ENCODE measurements at regions not wholly inside any gene's neighbourhood (a gene's known extent, or its start where the extent isn't known, plus 50 kb on each side); places are given as distances from the start of the nearest gene placed in this dataset.

DNA sequence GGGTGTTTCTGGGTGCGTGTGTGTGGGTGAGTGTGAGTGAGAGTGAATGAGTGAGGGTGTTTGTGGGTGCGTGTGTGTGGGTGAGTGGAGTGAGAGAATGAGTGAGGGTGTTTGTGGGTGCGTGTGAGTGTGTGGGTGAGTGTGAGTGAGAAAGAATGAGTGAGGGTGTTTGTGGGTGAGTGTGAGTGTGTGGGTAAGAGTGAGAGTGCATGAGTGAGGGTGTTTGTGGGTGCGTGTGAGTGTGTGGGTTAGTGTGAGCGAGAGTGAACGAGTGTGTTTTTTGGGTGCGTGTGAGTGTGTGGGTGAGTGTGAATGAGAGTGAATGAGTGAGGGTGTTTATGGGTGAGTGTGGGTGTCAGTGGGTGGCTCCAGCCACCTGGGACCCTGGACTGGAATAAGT, 1676.1 kb upstream of the TENM3 start:
- Histone ChIP-seq H3K27ac (ENCODE audit: low read depth, low read length) (no peak overlapping the region), H3K4me3 (ENCODE audit: low read depth, low read length) (no peak overlapping the region), H3K36me3 (ENCODE audit: control insufficient read depth, insufficient read depth, low read length) (no peaks in the 10 kb centered on the region), H3K27me3 (ENCODE audit: control insufficient read depth, insufficient read depth, low read length) (no peaks in the 10 kb centered on the region), H3K4me1 (ENCODE audit: control insufficient read depth, insufficient read depth, low read length) (peaks cover 4% of the 10 kb centered on the region), H3K9me3 (ENCODE audit: control insufficient read depth, insufficient read depth, low read length) (no peaks in the 10 kb centered on the region)
- no peak for DNase-seq (ENCODE audit: low read depth in 4 of 6, low spot score in 6 of 6)
- 93% methylated on average over 7 of the region's 7 CpGs for WGBS (ENCODE audit: insufficient coverage)

DNA sequence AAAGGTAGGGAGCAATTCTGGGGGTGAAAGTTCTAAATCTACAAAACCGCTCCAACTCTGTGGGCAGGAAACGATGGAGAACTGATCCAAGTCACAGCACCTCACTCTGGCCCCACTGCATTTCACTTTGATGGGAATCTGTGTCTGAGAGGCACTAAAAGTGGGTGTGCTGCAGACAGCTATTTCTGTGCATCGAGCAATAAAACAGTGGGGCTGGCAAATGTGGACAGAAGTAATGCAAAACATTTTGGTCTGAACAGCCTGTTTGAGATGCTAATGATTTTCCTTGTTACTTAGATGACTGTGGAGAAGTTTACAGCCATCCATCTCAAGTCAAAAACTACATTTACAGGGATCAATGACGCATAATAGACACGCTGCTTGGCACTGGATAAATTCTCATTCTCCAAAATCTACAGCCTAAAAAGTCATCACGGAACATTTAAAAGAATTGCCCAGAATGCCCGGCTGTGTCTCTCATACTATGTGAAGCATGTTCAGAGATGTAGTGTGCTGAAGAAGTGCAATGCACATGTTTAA, 1671.6 kb upstream of the TENM3 start:
- 14% methylated on average over 2 of the region's 7 CpGs for WGBS (ENCODE audit: insufficient coverage)
- Histone ChIP-seq H3K4me3 (ENCODE audit: low read depth, low read length) (no peak overlapping the region), H3K27ac (ENCODE audit: low read depth, low read length) (no peak overlapping the region), H3K4me1 (ENCODE audit: control insufficient read depth, insufficient read depth, low read length) (no peaks in the 10 kb centered on the region), H3K27me3 (ENCODE audit: control insufficient read depth, insufficient read depth, low read length) (no peaks in the 10 kb centered on the region), H3K9me3 (ENCODE audit: control insufficient read depth, insufficient read depth, low read length) (no peaks in the 10 kb centered on the region), H3K36me3 (ENCODE audit: control insufficient read depth, insufficient read depth, low read length) (no peaks in the 10 kb centered on the region)
- peak in 1 of 6 donors; percentile 15 for DNase-seq (ENCODE audit: low read depth in 4 of 6, low spot score in 6 of 6)

DNA sequence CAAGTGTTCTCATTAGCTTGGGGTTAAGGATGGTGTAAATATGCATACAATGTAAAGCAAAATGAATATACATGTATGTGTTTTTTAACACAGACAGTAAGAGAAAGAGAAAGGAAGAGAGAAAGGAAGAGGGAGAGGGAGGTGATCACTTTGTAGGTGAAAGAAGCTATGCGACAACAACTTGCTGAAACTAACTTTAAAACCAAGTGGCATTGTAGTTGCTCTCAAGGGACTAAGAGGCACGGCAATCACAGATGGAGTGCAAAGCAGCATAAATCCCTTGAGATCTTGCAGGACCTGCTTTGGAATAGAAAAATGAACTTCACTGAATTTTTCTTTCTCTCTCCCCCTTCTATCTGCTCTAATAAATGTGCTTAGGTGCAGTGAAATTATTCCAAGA, 1665.0 kb upstream of the TENM3 start:
- Histone ChIP-seq H3K4me1 (ENCODE audit: control insufficient read depth, insufficient read depth, low read length) (no peaks in the 10 kb centered on the region), H3K27ac (ENCODE audit: low read depth, low read length) (no peak overlapping the region), H3K36me3 (ENCODE audit: control insufficient read depth, insufficient read depth, low read length) (no peaks in the 10 kb centered on the region), H3K27me3 (ENCODE audit: control insufficient read depth, insufficient read depth, low read length) (no peaks in the 10 kb centered on the region), H3K9me3 (ENCODE audit: control insufficient read depth, insufficient read depth, low read length) (no peaks in the 10 kb centered on the region), H3K4me3 (ENCODE audit: low read depth, low read length) (no peak overlapping the region)
- WGBS (ENCODE audit: insufficient coverage) = 62% methylated on average over 2 of the region's 2 CpGs
- peak in 1 of 6 donors; percentile 73 for DNase-seq (ENCODE audit: low read depth in 4 of 6, low spot score in 6 of 6)

DNA sequence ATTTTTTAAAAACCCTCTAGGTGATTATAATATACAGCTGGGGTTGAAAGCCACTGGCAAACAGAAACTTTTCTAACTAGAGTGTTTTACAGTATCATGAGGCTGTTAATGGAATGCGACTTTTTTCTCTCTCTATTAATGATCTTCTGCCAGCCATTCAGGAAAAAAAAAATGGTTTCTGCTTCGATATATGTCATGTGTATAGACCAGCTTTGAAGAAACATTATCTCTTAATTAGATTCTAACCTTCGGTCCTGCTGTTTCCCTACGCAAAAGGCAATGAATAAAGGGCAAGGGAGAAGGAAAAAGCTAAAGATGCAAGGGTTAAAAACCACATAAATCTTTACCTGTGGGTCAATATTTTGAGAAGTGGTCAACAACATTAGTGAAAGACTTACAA, 1662.1 kb upstream of the TENM3 start:
- no peaks in the 10 kb centered on the region for H3K4me1 ChIP-seq (ENCODE audit: control insufficient read depth, insufficient read depth, low read length)
- no CpG with 5 or more reads among the region's 4 CpGs for WGBS (ENCODE audit: insufficient coverage)
- no peaks in the 10 kb centered on the region for H3K36me3 ChIP-seq (ENCODE audit: control insufficient read depth, insufficient read depth, low read length)
- H3K9me3 ChIP-seq (ENCODE audit: control insufficient read depth, insufficient read depth, low read length) = no peaks in the 10 kb centered on the region
- H3K27me3 ChIP-seq (ENCODE audit: control insufficient read depth, insufficient read depth, low read length) = no peaks in the 10 kb centered on the region
- no peak for DNase-seq (ENCODE audit: low read depth in 4 of 6, low spot score in 6 of 6)
- no peak overlapping the region for H3K4me3 ChIP-seq (ENCODE audit: low read depth, low read length)
- H3K27ac ChIP-seq (ENCODE audit: low read depth, low read length) = no peak overlapping the region

DNA sequence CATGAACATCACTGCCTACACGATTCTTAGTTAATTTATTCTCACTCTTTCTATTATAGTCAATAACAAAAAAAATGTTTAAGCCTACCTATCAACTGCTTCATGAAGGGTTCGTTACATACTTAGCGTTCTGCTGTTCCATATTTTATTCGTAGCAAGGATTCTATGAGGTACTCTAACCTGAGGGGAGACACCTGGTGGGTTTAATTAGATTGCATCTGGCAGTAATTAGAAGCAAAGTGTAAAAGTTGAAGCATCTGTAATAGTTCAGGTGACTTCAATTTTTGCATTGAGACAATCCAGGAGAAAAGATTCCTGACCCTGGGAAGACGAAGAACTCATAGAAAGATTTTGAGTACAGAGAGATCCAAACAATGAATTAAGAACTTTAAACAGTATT, 1655.8 kb upstream of the TENM3 start:
- no peaks in the 10 kb centered on the region for H3K36me3 ChIP-seq (ENCODE audit: control insufficient read depth, insufficient read depth, low read length)
- WGBS (ENCODE audit: insufficient coverage) = 63% methylated on average over 2 of the region's 5 CpGs
- H3K4me3 ChIP-seq (ENCODE audit: low read depth, low read length) = no peak overlapping the region
- no peaks in the 10 kb centered on the region for H3K4me1 ChIP-seq (ENCODE audit: control insufficient read depth, insufficient read depth, low read length)
- H3K9me3 ChIP-seq (ENCODE audit: control insufficient read depth, insufficient read depth, low read length) = no peaks in the 10 kb centered on the region
- H3K27ac ChIP-seq (ENCODE audit: low read depth, low read length) = no peak overlapping the region
- peak in 1 of 6 donors; percentile 71 for DNase-seq (ENCODE audit: low read depth in 4 of 6, low spot score in 6 of 6)
- no peaks in the 10 kb centered on the region for H3K27me3 ChIP-seq (ENCODE audit: control insufficient read depth, insufficient read depth, low read length)

DNA sequence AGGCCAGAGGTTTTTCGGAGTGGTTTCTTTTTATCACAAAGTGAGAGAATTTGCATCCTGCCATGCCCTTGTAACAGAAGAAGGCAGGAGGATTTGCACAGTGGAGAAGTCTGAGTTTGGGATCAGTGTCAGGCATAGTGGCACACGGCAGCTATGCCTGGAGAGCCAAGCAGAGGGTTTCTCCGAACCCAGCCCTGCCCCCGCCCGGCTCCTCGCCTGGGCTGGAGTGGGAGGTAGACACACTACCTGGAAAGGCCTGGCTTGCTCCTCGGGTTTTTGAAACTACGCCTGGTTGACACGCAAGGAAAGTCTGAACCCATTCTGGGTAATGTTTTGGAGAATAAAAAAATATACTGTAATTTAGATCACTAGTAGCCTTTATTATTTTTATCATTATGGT, 1653.6 kb upstream of the TENM3 start:
- Histone ChIP-seq H3K36me3 (ENCODE audit: control insufficient read depth, insufficient read depth, low read length) (no peaks in the 10 kb centered on the region), H3K27ac (ENCODE audit: low read depth, low read length) (no peak overlapping the region), H3K4me1 (ENCODE audit: control insufficient read depth, insufficient read depth, low read length) (no peaks in the 10 kb centered on the region), H3K9me3 (ENCODE audit: control insufficient read depth, insufficient read depth, low read length) (no peaks in the 10 kb centered on the region), H3K27me3 (ENCODE audit: control insufficient read depth, insufficient read depth, low read length) (no peaks in the 10 kb centered on the region), H3K4me3 (ENCODE audit: low read depth, low read length) (no peak overlapping the region)
- 91% methylated on average over 6 of the region's 9 CpGs for WGBS (ENCODE audit: insufficient coverage)
- no peak for DNase-seq (ENCODE audit: low read depth in 4 of 6, low spot score in 6 of 6)

DNA sequence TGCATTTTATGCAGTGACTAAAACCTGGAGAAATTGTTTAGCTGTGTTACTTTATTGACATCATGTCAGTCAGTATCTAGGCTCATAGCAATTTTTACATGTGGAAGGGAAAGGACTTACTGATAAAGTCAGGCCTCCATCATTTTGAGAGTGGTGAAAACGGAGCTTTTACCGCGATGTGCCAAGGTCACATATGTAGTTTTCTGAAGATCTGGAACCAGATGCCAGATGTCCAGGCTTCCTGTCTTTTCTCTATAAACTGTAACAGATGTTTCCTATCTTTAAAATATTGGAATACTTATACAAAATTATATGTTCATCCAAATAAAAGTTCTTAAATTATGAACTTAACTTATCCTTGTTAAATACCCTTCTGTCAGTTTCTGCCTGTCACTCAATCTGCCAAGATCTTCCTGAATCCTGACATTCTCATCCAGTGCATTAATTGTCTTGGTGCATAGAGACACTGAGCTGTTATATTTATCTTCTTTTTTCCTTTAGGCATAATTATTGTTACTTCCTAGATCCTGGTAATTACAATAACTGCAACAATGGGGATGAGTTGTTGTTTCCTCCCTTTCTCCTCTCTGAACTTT, 1646.2 kb upstream of the TENM3 start:
- Histone ChIP-seq H3K36me3 (ENCODE audit: control insufficient read depth, insufficient read depth, low read length) (no peaks in the 10 kb centered on the region), H3K27me3 (ENCODE audit: control insufficient read depth, insufficient read depth, low read length) (no peaks in the 10 kb centered on the region), H3K9me3 (ENCODE audit: control insufficient read depth, insufficient read depth, low read length) (no peaks in the 10 kb centered on the region), H3K4me1 (ENCODE audit: control insufficient read depth, insufficient read depth, low read length) (no peaks in the 10 kb centered on the region), H3K27ac (ENCODE audit: low read depth, low read length) (no peak overlapping the region), H3K4me3 (ENCODE audit: low read depth, low read length) (no peak overlapping the region)
- no peak for DNase-seq (ENCODE audit: low read depth in 4 of 6, low spot score in 6 of 6)
- no CpG with 5 or more reads among the region's 3 CpGs for WGBS (ENCODE audit: insufficient coverage)

DNA sequence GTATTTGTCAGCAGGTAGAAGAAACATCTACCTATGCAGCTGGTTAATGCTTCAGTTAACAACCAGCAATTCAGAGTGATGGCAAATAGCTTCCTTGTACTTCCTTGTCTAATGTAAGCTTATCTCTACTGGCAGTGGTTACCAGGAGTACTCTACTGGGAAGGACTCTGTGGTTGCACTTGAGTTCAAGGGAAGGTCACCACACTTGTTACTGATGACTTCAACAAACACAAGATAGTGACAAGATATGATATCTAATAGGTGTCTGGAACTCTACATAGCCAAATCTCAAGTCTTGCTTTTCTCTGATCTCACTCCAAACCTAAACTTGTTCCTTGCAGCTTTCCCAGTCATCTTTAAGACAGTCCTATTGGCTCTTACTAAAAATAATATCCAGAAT, 1644.9 kb upstream of the TENM3 start:
- no peak for DNase-seq (ENCODE audit: low read depth in 4 of 6, low spot score in 6 of 6)
- Histone ChIP-seq H3K4me1 (ENCODE audit: control insufficient read depth, insufficient read depth, low read length) (no peaks in the 10 kb centered on the region), H3K36me3 (ENCODE audit: control insufficient read depth, insufficient read depth, low read length) (no peaks in the 10 kb centered on the region)

DNA sequence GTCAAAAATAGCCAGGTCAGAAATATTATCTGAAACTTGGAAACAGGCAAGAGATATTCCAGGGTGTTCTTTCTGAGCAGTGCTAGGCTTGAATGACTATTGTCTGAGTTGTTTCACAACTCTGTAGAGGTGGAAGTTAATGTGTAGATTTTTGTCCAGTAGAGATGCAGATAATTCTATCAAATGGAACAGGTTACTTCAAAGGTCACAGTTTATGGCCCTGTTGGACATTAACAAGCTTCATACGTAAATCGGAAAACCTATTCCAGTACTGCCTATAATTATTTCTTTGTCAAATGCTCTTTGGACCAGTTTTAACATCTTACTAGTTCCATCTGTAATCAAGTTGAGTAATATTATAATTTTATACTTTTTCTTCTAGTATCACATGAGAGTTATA, 1639.4 kb upstream of the TENM3 start:
- H3K27ac ChIP-seq (ENCODE audit: low read depth, low read length) = no peak overlapping the region
- no CpG with 5 or more reads among the region's 2 CpGs for WGBS (ENCODE audit: insufficient coverage)
- no peaks in the 10 kb centered on the region for H3K36me3 ChIP-seq (ENCODE audit: control insufficient read depth, insufficient read depth, low read length)
- no peak for DNase-seq (ENCODE audit: low read depth in 4 of 6, low spot score in 6 of 6)
- H3K9me3 ChIP-seq (ENCODE audit: control insufficient read depth, insufficient read depth, low read length) = no peaks in the 10 kb centered on the region
- H3K27me3 ChIP-seq (ENCODE audit: control insufficient read depth, insufficient read depth, low read length) = no peaks in the 10 kb centered on the region
- H3K4me3 ChIP-seq (ENCODE audit: low read depth, low read length) = no peak overlapping the region
- no peaks in the 10 kb centered on the region for H3K4me1 ChIP-seq (ENCODE audit: control insufficient read depth, insufficient read depth, low read length)

More for the DNA sequence above, 1644.9 kb upstream of the TENM3 start:
- no peaks in the 10 kb centered on the region for H3K9me3 ChIP-seq (ENCODE audit: control insufficient read depth, insufficient read depth, low read length)
- no peaks in the 10 kb centered on the region for H3K27me3 ChIP-seq (ENCODE audit: control insufficient read depth, insufficient read depth, low read length)
- H3K4me3 ChIP-seq (ENCODE audit: low read depth, low read length) = no peak overlapping the region
- H3K27ac ChIP-seq (ENCODE audit: low read depth, low read length) = no peak overlapping the region

DNA sequence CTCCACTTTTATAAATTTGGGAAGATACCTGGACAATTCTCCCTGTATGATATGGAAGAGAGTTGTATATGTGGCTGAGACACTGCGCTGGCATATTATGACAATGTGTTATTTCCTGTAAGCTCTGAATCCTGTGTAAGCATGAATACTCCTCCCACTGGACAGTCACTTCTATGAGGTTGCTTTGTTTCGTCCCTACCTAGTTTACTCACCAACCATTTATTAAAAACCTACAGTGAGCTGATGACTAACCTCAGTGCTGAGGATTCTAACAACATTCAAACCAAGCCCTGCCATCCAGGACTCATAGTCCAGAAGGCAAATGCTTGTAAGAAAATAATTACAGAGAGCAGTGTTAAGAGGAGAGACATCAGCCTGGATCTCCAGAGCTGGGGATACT, 1632.9 kb upstream of the TENM3 start:
- Histone ChIP-seq H3K36me3 (ENCODE audit: control insufficient read depth, insufficient read depth, low read length) (no peaks in the 10 kb centered on the region), H3K27me3 (ENCODE audit: control insufficient read depth, insufficient read depth, low read length) (no peaks in the 10 kb centered on the region), H3K9me3 (ENCODE audit: control insufficient read depth, insufficient read depth, low read length) (no peaks in the 10 kb centered on the region), H3K4me1 (ENCODE audit: control insufficient read depth, insufficient read depth, low read length) (no peaks in the 10 kb centered on the region), H3K27ac (ENCODE audit: low read depth, low read length) (no peak overlapping the region), H3K4me3 (ENCODE audit: low read depth, low read length) (no peak overlapping the region)
- WGBS (ENCODE audit: insufficient coverage) = no CpG with 5 or more reads among the region's 2 CpGs
- no peak for DNase-seq (ENCODE audit: low read depth in 4 of 6, low spot score in 6 of 6)

Data from spinal cord (tissue), 9 donors.